Loucy (cell line): ENCODE measurements at regions not wholly inside any gene's neighbourhood (a gene's known extent, or its start where the extent isn't known, plus 50 kb on each side); places are given as distances from the start of the nearest gene placed in this dataset.

Source experiments
- H2AFZ ChIP-seq: fragments of 200-600 bp; sonication (generic); 2 replicates; pipeline ENCODE4 v1.6.0; 2016; ENCODE audit warnings: antibody characterized with exemption, mild to moderate bottlenecking, low read length, moderate library complexity
- H3F3A ChIP-seq: fragments of 200-600 bp; 2 replicates; pipeline ENCODE4 v1.6.0; 2016; ENCODE audit warnings: antibody characterized with exemption, low read depth, mild to moderate bottlenecking
- H3K27me3 ChIP-seq: fragments of 200-600 bp; sonication (generic); 2 replicates; pipeline ENCODE4 v1.6.1; 2014; ENCODE audit warnings: low read length, mild to moderate bottlenecking; ENCODE audit not compliant: insufficient read depth, poor library complexity, severe bottlenecking
- H3K36me3 ChIP-seq: fragments of 200-600 bp; sonication (generic); 2 replicates; pipeline ENCODE4 v1.6.1; 2016; ENCODE audit warnings: low read length; ENCODE audit not compliant: insufficient read depth
- H3K4me1 ChIP-seq: fragments of 200-600 bp; sonication (generic); 2 replicates; pipeline ENCODE4 v1.5.1; 2014; ENCODE audit warnings: low read length, mild to moderate bottlenecking; ENCODE audit not compliant: insufficient read depth, poor library complexity, severe bottlenecking
- H3K4me2 ChIP-seq: fragments of 200-600 bp; sonication (generic); 2 replicates; pipeline ENCODE4 v1.6.0; 2014; ENCODE audit warnings: antibody characterized with exemption, low read length, low read depth, mild to moderate bottlenecking; ENCODE audit not compliant: poor library complexity, severe bottlenecking
- H3K4me3 ChIP-seq: fragments of 200-600 bp; sonication (generic); 2 replicates; pipeline ENCODE4 v1.5.1; 2014; ENCODE audit warnings: low read length, mild to moderate bottlenecking, mixed read lengths; ENCODE audit not compliant: poor library complexity, severe bottlenecking
- H3K79me2 ChIP-seq: fragments of 200-600 bp; sonication (generic); 2 replicates; pipeline ENCODE4 v1.6.1; 2014; ENCODE audit warnings: low read length; ENCODE audit not compliant: insufficient read depth
- H3K9ac ChIP-seq: fragments of 200-600 bp; sonication (generic); 2 replicates; pipeline ENCODE4 v1.6.0; 2014; ENCODE audit warnings: mild to moderate bottlenecking, low read depth, low read length, moderate library complexity; ENCODE audit not compliant: poor library complexity, severe bottlenecking
- H3K9me2 ChIP-seq: fragments of 200-600 bp; sonication (generic); replicated peaks from 2 replicates; pipeline ENCODE4 v1.6.1; 2016; ENCODE audit warnings: low read depth, low read length, mixed read lengths
- H3K9me3 ChIP-seq: fragments of 200-600 bp; sonication (generic); 2 replicates; pipeline ENCODE4 v1.6.1; 2014; ENCODE audit warnings: mild to moderate bottlenecking, antibody characterized with exemption, low read length, low read depth; ENCODE audit not compliant: insufficient read depth
- H4K20me1 ChIP-seq: fragments of 200-600 bp; sonication (generic); 2 replicates; pipeline ENCODE4 v1.6.0; 2014; ENCODE audit warnings: antibody characterized with exemption, low read length, mild to moderate bottlenecking; ENCODE audit not compliant: insufficient read depth, poor library complexity, severe bottlenecking
- EZH2phosphoT487 ChIP-seq: fragments of 200-600 bp; IDR thresholded peaks from 2 replicates; pipeline ENCODE4 v1.6.1; 2018; ENCODE audit warnings: antibody characterized with exemption, mild to moderate bottlenecking, moderate library complexity, borderline replicate concordance
- TF ChIP-seq, protein P1 (sequence below): fragments of 200-600 bp; sonication (generic); conservative IDR thresholded peaks from 2 replicates; pipeline ENCODE4 v1.5.1; 2014; ENCODE audit warnings: mild to moderate bottlenecking, antibody characterized with exemption, low read length

DNA sequence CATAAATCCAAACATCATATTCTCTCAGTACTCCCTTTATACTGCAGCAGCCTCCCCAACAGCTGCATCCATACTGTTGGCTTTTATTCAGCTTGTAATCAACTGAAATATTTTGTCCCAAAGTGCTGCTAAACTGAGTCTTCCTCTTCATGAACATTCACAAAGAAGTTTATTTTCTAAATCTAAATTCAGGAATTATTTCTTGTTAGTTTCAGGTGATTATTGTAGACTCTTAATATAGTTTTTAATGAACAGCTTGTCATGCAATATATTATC, 269.3 kb upstream of the UBE2E2 start:
- Histone ChIP-seq H3K36me3 (no peaks in the 10 kb centered on the region), H3K27me3 (no peaks in the 10 kb centered on the region), H3K4me3 (no peak overlapping the region), H3K9me3 (no peaks in the 10 kb centered on the region), H3K79me2 (no peaks in the 10 kb centered on the region), H3K9me2 (no peaks in the 10 kb centered on the region), H3K4me2 (no peak overlapping the region), H4K20me1 (no peaks in the 10 kb centered on the region), H2AFZ (no peak overlapping the region), H3F3A (no peaks in the 10 kb centered on the region), H3K9ac (no peak overlapping the region), H3K4me1 (no peaks in the 10 kb centered on the region)
- no peak for TF ChIP-seq EZH2phosphoT487
- TF ChIP-seq, protein P1, sequence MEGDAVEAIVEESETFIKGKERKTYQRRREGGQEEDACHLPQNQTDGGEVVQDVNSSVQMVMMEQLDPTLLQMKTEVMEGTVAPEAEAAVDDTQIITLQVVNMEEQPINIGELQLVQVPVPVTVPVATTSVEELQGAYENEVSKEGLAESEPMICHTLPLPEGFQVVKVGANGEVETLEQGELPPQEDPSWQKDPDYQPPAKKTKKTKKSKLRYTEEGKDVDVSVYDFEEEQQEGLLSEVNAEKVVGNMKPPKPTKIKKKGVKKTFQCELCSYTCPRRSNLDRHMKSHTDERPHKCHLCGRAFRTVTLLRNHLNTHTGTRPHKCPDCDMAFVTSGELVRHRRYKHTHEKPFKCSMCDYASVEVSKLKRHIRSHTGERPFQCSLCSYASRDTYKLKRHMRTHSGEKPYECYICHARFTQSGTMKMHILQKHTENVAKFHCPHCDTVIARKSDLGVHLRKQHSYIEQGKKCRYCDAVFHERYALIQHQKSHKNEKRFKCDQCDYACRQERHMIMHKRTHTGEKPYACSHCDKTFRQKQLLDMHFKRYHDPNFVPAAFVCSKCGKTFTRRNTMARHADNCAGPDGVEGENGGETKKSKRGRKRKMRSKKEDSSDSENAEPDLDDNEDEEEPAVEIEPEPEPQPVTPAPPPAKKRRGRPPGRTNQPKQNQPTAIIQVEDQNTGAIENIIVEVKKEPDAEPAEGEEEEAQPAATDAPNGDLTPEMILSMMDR: no peak

DNA sequence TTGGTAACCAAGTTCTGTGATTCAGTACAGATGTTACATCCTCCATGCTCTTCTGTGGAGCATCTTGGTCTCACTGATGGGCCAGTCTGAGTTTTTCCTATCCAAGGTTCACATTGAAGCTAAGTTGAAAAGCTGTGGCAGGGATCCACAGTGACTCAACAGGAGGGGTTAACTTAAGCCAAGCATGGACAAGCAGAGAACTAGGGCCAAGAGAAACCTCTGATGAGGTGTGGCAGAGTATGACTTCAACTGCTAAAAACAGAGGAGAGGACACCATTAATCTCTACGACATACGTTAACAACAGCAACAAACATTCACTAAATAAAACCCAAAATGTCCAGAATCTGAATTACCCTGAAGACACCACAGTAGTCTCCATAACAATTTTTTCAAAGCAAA, 268.1 kb upstream of the UBE2E2 start:
- Histone ChIP-seq H4K20me1 (no peaks in the 10 kb centered on the region), H3K9ac (no peak overlapping the region), H3K27me3 (no peaks in the 10 kb centered on the region), H3K9me2 (no peaks in the 10 kb centered on the region), H3K4me2 (no peak overlapping the region), H3K36me3 (no peaks in the 10 kb centered on the region), H2AFZ (no peak overlapping the region), H3K4me3 (no peak overlapping the region), H3K4me1 (no peaks in the 10 kb centered on the region), H3K79me2 (no peaks in the 10 kb centered on the region), H3F3A (no peaks in the 10 kb centered on the region), H3K9me3 (no peaks in the 10 kb centered on the region)
- no peak for TF ChIP-seq EZH2phosphoT487
- TF ChIP-seq, protein P1: no peak

DNA sequence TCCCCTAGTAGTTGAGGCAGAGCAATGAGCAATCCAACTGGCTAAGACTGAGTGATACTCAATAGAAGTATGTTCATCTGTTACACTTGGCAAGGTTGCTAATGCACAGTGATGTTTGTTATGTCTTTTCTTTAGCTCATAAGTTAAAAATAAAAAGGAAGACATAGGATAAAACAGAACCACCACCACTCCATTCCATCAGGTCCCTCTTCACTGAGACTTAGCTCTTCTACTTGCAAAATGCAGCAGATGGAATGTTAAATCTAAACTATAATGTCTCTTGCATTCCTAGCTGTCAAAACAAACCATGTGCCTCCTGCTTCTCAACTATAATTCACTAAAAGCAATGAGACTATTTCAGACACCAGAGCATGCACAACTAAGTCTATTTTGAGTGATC, 265.6 kb upstream of the UBE2E2 start:
- Histone ChIP-seq H3K9me3 (no peaks in the 10 kb centered on the region), H3K27me3 (no peaks in the 10 kb centered on the region), H2AFZ (0 out of 2 replicates have a peak overlapping the region, but pooled peaks have one; percentile 19), H3K9ac (no peak overlapping the region), H3K4me3 (no peak overlapping the region), H3K4me1 (no peaks in the 10 kb centered on the region), H3F3A (no peaks in the 10 kb centered on the region), H3K9me2 (no peaks in the 10 kb centered on the region), H3K4me2 (no peak overlapping the region), H3K36me3 (no peaks in the 10 kb centered on the region), H3K79me2 (no peaks in the 10 kb centered on the region), H4K20me1 (no peaks in the 10 kb centered on the region)
- TF ChIP-seq, protein P1: no peak
- no peak for TF ChIP-seq EZH2phosphoT487
